ENCODE measurements at regions not wholly inside any gene's neighbourhood (a gene's known extent, or its start where the extent isn't known, plus 50 kb on each side); places are given as distances from the start of the nearest gene placed in this dataset.

- Histone ChIP-seq H3K4me2 (ENCODE audit: low read length) (no peak overlapping the region), H3K4me3 (ENCODE audit: low read length) (no peak overlapping the region), H4K20me1 (ENCODE audit: control insufficient read depth, insufficient read depth, low read depth, low read length) (no peaks in the 10 kb centered on the region), H3K9me2 (replicated peaks; ENCODE audit: control insufficient read depth, low read length) (no peaks in the 10 kb centered on the region), H3K79me2 (ENCODE audit: control insufficient read depth, low read length) (no peaks in the 10 kb centered on the region), H3K27ac (ENCODE audit: low read depth, low read length) (no peak overlapping the region), H3K27me3 (ENCODE audit: control insufficient read depth, low read length) (no peaks in the 10 kb centered on the region), H3K9me3 (ENCODE audit: control insufficient read depth, insufficient read depth, low read length) (no peaks in the 10 kb centered on the region), H3F3A (ENCODE audit: control insufficient read depth, insufficient read depth) (no peaks in the 10 kb centered on the region), H3K36me3 (ENCODE audit: control insufficient read depth, low read length) (no peaks in the 10 kb centered on the region), H3K4me1 (ENCODE audit: control insufficient read depth, low read length) (no peaks in the 10 kb centered on the region)
- TF ChIP-seq EZH2phosphoT487 (IDR thresholded peaks at IDR 0.05; ENCODE audit: borderline replicate concordance, low read length), result no peak
- TF ChIP-seq CTCF (IDR thresholded peaks at IDR 0.05; ENCODE audit: low read depth, low read length, poor library complexity, severe bottlenecking), result no peak
Observed at GRCh38 chr5:8098081-8098480, 229.1 kb downstream of the MTRR start.

GRCh38 chr5:8102714-8103113, 233.8 kb downstream of the MTRR start:
- H3K79me2 ChIP-seq (ENCODE audit: control insufficient read depth, low read length), result no peaks in the 10 kb centered on the region
- TF ChIP-seq EZH2phosphoT487 (IDR thresholded peaks at IDR 0.05; ENCODE audit: borderline replicate concordance, low read length), result no peak
- TF ChIP-seq CTCF (IDR thresholded peaks at IDR 0.05; ENCODE audit: low read depth, low read length, poor library complexity, severe bottlenecking), result no peak

GRCh38 chr5:8114597-8115266, 245.8 kb downstream of the MTRR start:
- Histone ChIP-seq H3K36me3 (ENCODE audit: control insufficient read depth, low read length) (no peaks in the 10 kb centered on the region), H3K27me3 (ENCODE audit: control insufficient read depth, low read length) (no peaks in the 10 kb centered on the region), H3K79me2 (ENCODE audit: control insufficient read depth, low read length) (no peaks in the 10 kb centered on the region), H3K4me3 (ENCODE audit: low read length) (no peak overlapping the region), H3K27ac (ENCODE audit: low read depth, low read length) (no peak overlapping the region), H4K20me1 (ENCODE audit: control insufficient read depth, insufficient read depth, low read depth, low read length) (no peaks in the 10 kb centered on the region), H3K4me2 (ENCODE audit: low read length) (no peak overlapping the region), H3F3A (ENCODE audit: control insufficient read depth, insufficient read depth) (no peaks in the 10 kb centered on the region), H3K9me2 (replicated peaks; ENCODE audit: control insufficient read depth, low read length) (no peaks in the 10 kb centered on the region), H3K4me1 (ENCODE audit: control insufficient read depth, low read length) (no peaks in the 10 kb centered on the region), H3K9me3 (ENCODE audit: control insufficient read depth, insufficient read depth, low read length) (no peaks in the 10 kb centered on the region)
- TF ChIP-seq CTCF (IDR thresholded peaks at IDR 0.05; ENCODE audit: low read depth, low read length, poor library complexity, severe bottlenecking) (no peak), EZH2phosphoT487 (IDR thresholded peaks at IDR 0.05; ENCODE audit: borderline replicate concordance, low read length) (no peak)

More at GRCh38 chr5:8102714-8103113, 233.8 kb downstream of the MTRR start:
- H3K27me3 ChIP-seq (ENCODE audit: control insufficient read depth, low read length), result no peaks in the 10 kb centered on the region
- H3K9me2 ChIP-seq (replicated peaks; ENCODE audit: control insufficient read depth, low read length), result no peaks in the 10 kb centered on the region
- no peaks in the 10 kb centered on the region for H3K9me3 ChIP-seq (ENCODE audit: control insufficient read depth, insufficient read depth, low read length)
- H3K4me2 ChIP-seq (ENCODE audit: low read length), result no peak overlapping the region
- H3K4me3 ChIP-seq (ENCODE audit: low read length), result no peak overlapping the region
- H3K36me3 ChIP-seq (ENCODE audit: control insufficient read depth, low read length), result no peaks in the 10 kb centered on the region
- H4K20me1 ChIP-seq (ENCODE audit: control insufficient read depth, insufficient read depth, low read depth, low read length), result no peaks in the 10 kb centered on the region
- no peaks in the 10 kb centered on the region for H3K4me1 ChIP-seq (ENCODE audit: control insufficient read depth, low read length)
- no peak overlapping the region for H3K27ac ChIP-seq (ENCODE audit: low read depth, low read length)
- H3F3A ChIP-seq (ENCODE audit: control insufficient read depth, insufficient read depth), result no peaks in the 10 kb centered on the region
